ENCODE measurements at regions not wholly inside any gene's neighbourhood (a gene's known extent, or its start where the extent isn't known, plus 50 kb on each side); places are given as distances from the start of the nearest gene placed in this dataset.

DNA sequence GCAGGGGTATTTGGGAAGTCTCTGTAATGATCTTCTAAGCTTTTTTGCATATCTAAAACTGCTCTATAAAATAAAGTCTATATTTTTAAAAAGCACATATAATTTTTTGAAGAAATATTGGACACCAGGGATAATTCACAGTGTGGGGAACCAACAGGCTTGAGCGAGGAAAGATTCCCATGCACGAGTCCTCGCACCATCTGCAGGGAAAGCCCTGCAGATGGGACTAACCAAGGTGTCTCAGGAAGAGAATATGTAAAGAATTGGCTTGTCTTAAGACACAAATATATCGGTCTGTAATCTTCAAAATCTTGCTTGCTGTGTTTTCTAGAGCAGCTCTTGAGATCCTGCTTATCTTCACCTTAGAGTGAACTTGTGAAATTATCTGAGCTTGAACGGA, 77.2 kb upstream of the SEMA6D start:
- TF ChIP-seq YY1 (IDR thresholded peaks at IDR 0.05; ENCODE audit: low read depth, low read length) (no peak), PHF8 (conservative IDR thresholded peaks at IDR 0.05; ENCODE audit: low read depth, low read length) (no peak)

Measured in H1 (cell line).